PC-3 (cell line): ENCODE measurements at regions not wholly inside any gene's neighbourhood (a gene's known extent, or its start where the extent isn't known, plus 50 kb on each side); places are given as distances from the start of the nearest gene placed in this dataset.

ENCODE experiments used
- ATAC-seq: fragments of 200-7000 bp; cut with Tn5 transposase; 2 replicates; pipeline ENCODE4 v1.9.1; 2020; ENCODE audit warnings: mild to moderate bottlenecking, moderate library complexity
- BruUV-seq: library from RNA; stranded (reverse); fragments of 400-500 nt; replicated peaks from 2 replicates; lab custom pipeline; 2021; lab: Mats Ljungman, UMichigan
- CTCF ChIA-PET: fragments of 300-600 bp; sonication (Branson Sonifier 250); formaldehyde crosslinking; loops from one replicate; lab custom pipeline; 2022; ENCODE audit warnings: antibody characterized with exemption; lab: Charles Lee
- POLR2A ChIA-PET: fragments of 300-600 bp; sonication (Branson Sonifier 250); formaldehyde crosslinking; loops from one replicate; lab custom pipeline; 2022; ENCODE audit warnings: antibody characterized with exemption; ENCODE audit not compliant: unreplicated experiment; lab: Charles Lee
- DNase-seq: peaks from one replicate; pipeline ENCODE4 v3.0.0-alpha.2; 2015
- H2AFZ ChIP-seq: fragments of 300-600 bp; sonication (generic); 2 replicates; pipeline ENCODE4 v1.6.0; 2016; ENCODE audit warnings: antibody characterized with exemption, low read length
- H3F3A ChIP-seq: fragments of 300-600 bp; sonication (generic); one replicate; pipeline ENCODE4 v1.6.0; 2017; ENCODE audit warnings: antibody characterized with exemption, low read length, control low read depth, mild to moderate bottlenecking; ENCODE audit not compliant: unreplicated experiment
- H3K27ac ChIP-seq: fragments of 300-600 bp; sonication (generic); 2 replicates; pipeline ENCODE4 v1.5.1; 2016; ENCODE audit warnings: mild to moderate bottlenecking, low read length
- H3K27me3 ChIP-seq: fragments of 300-600 bp; sonication (generic); 2 replicates; pipeline ENCODE4 v1.6.1; 2016; ENCODE audit warnings: low read length, mixed read lengths
- H3K36me3 ChIP-seq: fragments of 300-600 bp; sonication (generic); 2 replicates; pipeline ENCODE4 v1.6.1; 2016; ENCODE audit warnings: low read depth, mixed run types, low read length, mixed read lengths
- H3K4me1 ChIP-seq: fragments of 300-600 bp; sonication (generic); 2 replicates; pipeline ENCODE4 v1.5.1; 2016; ENCODE audit warnings: low read length; ENCODE audit not compliant: insufficient read depth
- H3K4me2 ChIP-seq: fragments of 300-600 bp; sonication (generic); 2 replicates; pipeline ENCODE4 v1.6.0; 2016; ENCODE audit warnings: low read length
- H3K4me3 ChIP-seq: fragments of 300-600 bp; sonication (generic); 2 replicates; pipeline ENCODE4 v1.5.1; 2016; ENCODE audit warnings: mild to moderate bottlenecking, low read length, mixed read lengths
- H3K79me2 ChIP-seq: fragments of 300-600 bp; sonication (generic); 2 replicates; pipeline ENCODE4 v1.6.1; 2017; ENCODE audit warnings: low read length, mixed read lengths
- H3K9ac ChIP-seq: fragments of 300-600 bp; sonication (generic); 2 replicates; pipeline ENCODE4 v1.6.0; 2016; ENCODE audit warnings: mild to moderate bottlenecking, low read length
- H3K9me2 ChIP-seq: fragments of 300-600 bp; sonication (generic); replicated peaks from 2 replicates; pipeline ENCODE4 v1.6.1; 2016; ENCODE audit warnings: mixed run types, low read length, mixed read lengths
- H3K9me3 ChIP-seq: fragments of 300-600 bp; sonication (generic); 2 replicates; pipeline ENCODE4 v1.6.1; 2016; ENCODE audit warnings: low read length, mixed read lengths
- H4K20me1 ChIP-seq: fragments of 300-600 bp; sonication (generic); 2 replicates; pipeline ENCODE4 v1.6.1; 2016; ENCODE audit warnings: low read length, mixed read lengths
- CTCF ChIP-seq: fragments of 300-600 bp; sonication (generic); conservative IDR thresholded peaks from 2 replicates; pipeline ENCODE4 v1.5.1; 2017; ENCODE audit warnings: antibody characterized with exemption, low read depth, mild to moderate bottlenecking, low read length
- EZH2 ChIP-seq: fragments of 300-600 bp; sonication (generic); IDR thresholded peaks from one replicate; pipeline ENCODE4 v1.6.1; 2017; ENCODE audit warnings: antibody characterized with exemption, mild to moderate bottlenecking, low read length; ENCODE audit not compliant: unreplicated experiment
- EZH2phosphoT487 ChIP-seq: fragments of 300-600 bp; sonication (generic); IDR thresholded peaks from 2 replicates; pipeline ENCODE4 v1.6.1; 2018; ENCODE audit warnings: mild to moderate bottlenecking, antibody characterized with exemption, low read length, borderline replicate concordance
- intact Hi-C: fragments of 100-400 bp; cut with micrococcal nuclease; formaldehyde crosslinking; loops from 2 replicates; pipeline ENCODE4 v1.9.0; 2023

- H3F3A ChIP-seq, result no peaks in the 10 kb centered on the region
- no peaks in the 10 kb centered on the region for H3K79me2 ChIP-seq
- ATAC-seq, result peak; percentile 63
- no peak overlapping the region for H3K4me3 ChIP-seq
- intact Hi-C loops, result loop anchor here (5.0 kb wide), 1 partner anchor 257 kb away; no protein-coding TSS in a partner anchor
- H3K27me3 ChIP-seq, result no peaks in the 10 kb centered on the region
- ChIA-PET CTCF (interaction anchor here (0.5 kb wide), 1 partner anchor 70 kb away, joined by 3 read pairs; no protein-coding TSS in a partner anchor), POLR2A (no interaction called here)
- H3K4me1 ChIP-seq, result peaks cover 30% of the 10 kb centered on the region
- H4K20me1 ChIP-seq, result no peaks in the 10 kb centered on the region
- H3K9me3 ChIP-seq, result no peaks in the 10 kb centered on the region
- H2AFZ ChIP-seq, result peak overlapping the region; percentile 40; the same call in 1 of the 2 replicates
- TF ChIP-seq CTCF, result no peak
- no peak for TF ChIP-seq EZH2
- TF ChIP-seq EZH2phosphoT487, result no peak
- peak overlapping the region; percentile 22; the same call in 1 of the 2 replicates for H3K9ac ChIP-seq
- H3K27ac ChIP-seq, result peak overlapping the region; percentile 73
- H3K9me2 ChIP-seq, result no peaks in the 10 kb centered on the region
- peak; percentile 84 for DNase-seq
- H3K4me2 ChIP-seq, result peak overlapping the region; percentile 48
- H3K36me3 ChIP-seq, result no peaks in the 10 kb centered on the region
- no TSS peak for BruUV-seq
Observed at GRCh38 chr2:207238831-207239701, 73.3 kb upstream of the KLF7 start.

- H2AFZ ChIP-seq, result no peak overlapping the region
- peak overlapping the region; percentile 22; the same call in 1 of the 2 replicates for H3K9ac ChIP-seq
- BruUV-seq, result no TSS peak
- H3K27ac ChIP-seq, result peak overlapping the region; percentile 73
- H3F3A ChIP-seq, result no peaks in the 10 kb centered on the region
- no peaks in the 10 kb centered on the region for H4K20me1 ChIP-seq
- POLR2A ChIA-PET, result no interaction called here
- H3K9me3 ChIP-seq, result no peaks in the 10 kb centered on the region
- H3K4me3 ChIP-seq, result no peak overlapping the region
- DNase-seq, result peak; percentile 40
- no peak; the same call in 1 of the 2 replicates for ATAC-seq
- H3K79me2 ChIP-seq, result no peaks in the 10 kb centered on the region
- no peaks in the 10 kb centered on the region for H3K27me3 ChIP-seq
- intact Hi-C loops, result loop anchor here (5.0 kb wide), 1 partner anchor 258 kb away; no protein-coding TSS in a partner anchor
- H3K4me2 ChIP-seq, result peak overlapping the region; percentile 48; the same call in 1 of the 2 replicates
- CTCF ChIA-PET, result interaction anchor here (0.5 to 0.6 kb wide), 2 partner anchors 70 to 459 kb away, joined by 3 to 4 read pairs; no protein-coding TSS in a partner anchor
- no peaks in the 10 kb centered on the region for H3K36me3 ChIP-seq
- H3K4me1 ChIP-seq, result peaks cover 30% of the 10 kb centered on the region
- TF ChIP-seq EZH2 (no peak), CTCF (no peak), EZH2phosphoT487 (no peak)
- H3K9me2 ChIP-seq, result no peaks in the 10 kb centered on the region
Observed at GRCh38 chr2:207239754-207240494, 74.2 kb upstream of the KLF7 start.
